OCI-LY1 (cell line): ENCODE measurements at regions not wholly inside any gene's neighbourhood (a gene's known extent, or its start where the extent isn't known, plus 50 kb on each side); places are given as distances from the start of the nearest gene placed in this dataset.

Source experiments
- H2AFZ ChIP-seq: fragments of 200-600 bp; sonication (generic), shearing (Covaris generic); 2 replicates; pipeline ENCODE4 v1.6.0; 2014; ENCODE audit warnings: antibody characterized with exemption, mild to moderate bottlenecking, low read length
- H3F3A ChIP-seq: fragments of 200-600 bp; sonication (generic), shearing (Covaris generic); 2 replicates; pipeline ENCODE4 v1.6.0; 2014; ENCODE audit warnings: mild to moderate bottlenecking, antibody characterized with exemption, low read length, moderate library complexity; ENCODE audit not compliant: insufficient read depth
- H3K27ac ChIP-seq: fragments of 200-600 bp; sonication (generic); 2 replicates; pipeline ENCODE4 v1.5.1; 2014; ENCODE audit warnings: low read length, mixed run types, mild to moderate bottlenecking, low read depth; ENCODE audit not compliant: poor library complexity, severe bottlenecking
- H3K27me3 ChIP-seq: fragments of 200-600 bp; sonication (generic); 2 replicates; pipeline ENCODE4 v1.6.0; 2014; ENCODE audit warnings: antibody characterized with exemption, mild to moderate bottlenecking, low read length, moderate library complexity; ENCODE audit not compliant: insufficient read depth
- H3K36me3 ChIP-seq: fragments of 200-600 bp; sonication (generic); 2 replicates; pipeline ENCODE4 v1.6.1; 2014; ENCODE audit warnings: mild to moderate bottlenecking, antibody characterized with exemption, low read length, moderate library complexity, mixed read lengths; ENCODE audit not compliant: insufficient read depth
- H3K4me1 ChIP-seq: fragments of 200-600 bp; sonication (generic); 2 replicates; pipeline ENCODE4 v1.5.1; 2014; ENCODE audit warnings: mild to moderate bottlenecking, low read length, moderate library complexity; ENCODE audit not compliant: insufficient read depth, severe bottlenecking
- H3K4me2 ChIP-seq: fragments of 200-600 bp; sonication (generic), shearing (Covaris generic); 2 replicates; pipeline ENCODE4 v1.6.1; 2014; ENCODE audit warnings: low read length
- H3K4me3 ChIP-seq: fragments of 200-600 bp; sonication (generic); 2 replicates; pipeline ENCODE4 v1.5.1; 2014; ENCODE audit warnings: low read length, low read depth, mild to moderate bottlenecking, mixed read lengths; ENCODE audit not compliant: poor library complexity, severe bottlenecking
- H3K79me2 ChIP-seq: fragments of 200-600 bp; shearing (Covaris generic); 2 replicates; pipeline ENCODE4 v1.6.1; 2016; ENCODE audit warnings: mixed run types, low read length, mixed read lengths; ENCODE audit not compliant: insufficient read depth
- H3K9ac ChIP-seq: fragments of 200-600 bp; sonication (generic), shearing (Covaris generic); 2 replicates; pipeline ENCODE4 v1.6.1; 2014; ENCODE audit warnings: mild to moderate bottlenecking, low read length, mixed read lengths
- H3K9me2 ChIP-seq: fragments of 200-600 bp; sonication (generic), shearing (Covaris generic); 2 replicates; pipeline ENCODE4 v1.6.1; 2014; ENCODE audit warnings: low read depth, mild to moderate bottlenecking, low read length, mixed read lengths
- H3K9me3 ChIP-seq: fragments of 200-600 bp; shearing (Covaris generic); 2 replicates; pipeline ENCODE4 v1.6.1; 2014; ENCODE audit warnings: low read length, mixed read lengths
- H4K20me1 ChIP-seq: fragments of 200-600 bp; sonication (generic), shearing (Covaris generic); 2 replicates; pipeline ENCODE4 v1.6.0; 2016; ENCODE audit warnings: mild to moderate bottlenecking, low read length; ENCODE audit not compliant: insufficient read depth
- CTCF ChIP-seq: fragments of 200-600 bp; sonication (generic), shearing (Covaris generic); IDR thresholded peaks from 2 replicates; pipeline ENCODE4 v1.5.1; 2017; ENCODE audit warnings: mild to moderate bottlenecking, antibody characterized with exemption, low read length, moderate library complexity, mixed read lengths
- EZH2 ChIP-seq: fragments of 200-600 bp; sonication (generic), shearing (Covaris generic); IDR thresholded peaks from 2 replicates; pipeline ENCODE4 v1.8.0; 2017; ENCODE audit warnings: borderline replicate concordance, mixed run types, mild to moderate bottlenecking, antibody characterized with exemption, low read length, moderate library complexity, mixed read lengths

- H3K9ac ChIP-seq: no peak overlapping the region
- no peak overlapping the region for H3K4me2 ChIP-seq
- H4K20me1 ChIP-seq: no peaks in the 10 kb centered on the region
- no peaks in the 10 kb centered on the region for H3K9me3 ChIP-seq
- no peak overlapping the region for H3K4me3 ChIP-seq
- TF ChIP-seq EZH2 (no peak), CTCF (no peak)
- H3K9me2 ChIP-seq: no peaks in the 10 kb centered on the region
- no peaks in the 10 kb centered on the region for H3K4me1 ChIP-seq
- H3K27ac ChIP-seq: no peak overlapping the region
- H2AFZ ChIP-seq: no peak overlapping the region
- no peaks in the 10 kb centered on the region for H3K36me3 ChIP-seq
- no peaks in the 10 kb centered on the region for H3K79me2 ChIP-seq
- no peaks in the 10 kb centered on the region for H3F3A ChIP-seq
- no peaks in the 10 kb centered on the region for H3K27me3 ChIP-seq
Measured at GRCh38 chr11:15468466-15468865, 353.7 kb downstream of the INSC start.

- H3K4me3 ChIP-seq: no peak overlapping the region
- H3K27ac ChIP-seq: no peak overlapping the region
- no peak overlapping the region for H3K4me2 ChIP-seq
Measured at GRCh38 chr11:15471048-15471894, 356.5 kb downstream of the INSC start.

GRCh38 chr11:15471895-15472799 is 357.4 kb downstream of the INSC start:
- Histone ChIP-seq H3K9me3 (no peaks in the 10 kb centered on the region), H3F3A (no peaks in the 10 kb centered on the region), H3K9ac (no peak overlapping the region), H2AFZ (no peak overlapping the region), H3K27me3 (no peaks in the 10 kb centered on the region), H3K9me2 (no peaks in the 10 kb centered on the region), H3K36me3 (no peaks in the 10 kb centered on the region), H3K4me2 (no peak overlapping the region), H3K79me2 (no peaks in the 10 kb centered on the region), H3K27ac (no peak overlapping the region), H3K4me1 (no peaks in the 10 kb centered on the region), H4K20me1 (no peaks in the 10 kb centered on the region), H3K4me3 (no peak overlapping the region)
- TF ChIP-seq CTCF: no peak
- no peak for TF ChIP-seq EZH2

More at GRCh38 chr11:15471048-15471894, 356.5 kb downstream of the INSC start:
- Histone ChIP-seq H3K27me3 (no peaks in the 10 kb centered on the region), H3K4me1 (no peaks in the 10 kb centered on the region), H2AFZ (no peak overlapping the region), H4K20me1 (no peaks in the 10 kb centered on the region), H3K9ac (no peak overlapping the region), H3K9me3 (no peaks in the 10 kb centered on the region), H3F3A (no peaks in the 10 kb centered on the region), H3K79me2 (no peaks in the 10 kb centered on the region), H3K9me2 (no peaks in the 10 kb centered on the region), H3K36me3 (no peaks in the 10 kb centered on the region)
- no peak for TF ChIP-seq CTCF
- no peak for TF ChIP-seq EZH2
